ENCODE measurements at regions not wholly inside any gene's neighbourhood (a gene's known extent, or its start where the extent isn't known, plus 50 kb on each side); places are given as distances from the start of the nearest gene placed in this dataset.

DNA sequence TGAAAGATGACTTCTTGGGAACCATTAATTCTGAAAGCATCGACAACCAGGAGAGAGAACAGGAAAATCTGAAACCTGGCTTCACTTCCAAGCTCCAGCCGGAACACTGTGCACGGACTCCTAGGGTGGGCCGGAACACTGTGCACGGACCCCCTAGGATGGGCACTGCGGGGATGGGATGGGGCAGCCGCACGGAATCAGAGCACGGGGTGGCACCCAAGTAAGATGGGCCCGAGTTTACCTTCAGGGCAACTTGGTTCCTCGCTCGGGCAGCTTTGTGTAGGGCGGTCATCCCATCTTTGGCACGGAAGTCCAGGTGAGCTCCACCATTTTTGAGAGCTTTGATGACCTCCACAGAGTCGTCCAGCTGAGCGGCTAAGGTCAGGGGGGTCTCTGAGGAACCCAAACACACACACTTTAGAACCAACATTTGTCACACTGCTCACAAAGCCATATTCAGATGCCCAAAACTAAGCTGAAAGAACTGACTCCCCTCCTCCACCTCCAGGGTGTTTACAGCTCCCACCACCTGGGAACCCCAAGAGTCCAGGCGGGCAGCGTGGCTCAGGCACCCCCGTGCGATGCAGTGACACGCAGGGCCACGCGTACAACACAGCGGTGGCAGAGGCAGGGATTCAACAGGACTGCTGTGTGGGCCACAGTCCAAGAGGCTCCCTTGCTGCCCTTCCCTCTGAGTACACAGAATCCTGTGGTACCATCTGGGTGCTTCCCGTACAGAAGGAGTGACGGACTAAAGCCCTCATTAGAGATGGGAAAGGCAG is 157.9 kb downstream of the SHANK2 start:
- TF ChIP-seq, protein P1, sequence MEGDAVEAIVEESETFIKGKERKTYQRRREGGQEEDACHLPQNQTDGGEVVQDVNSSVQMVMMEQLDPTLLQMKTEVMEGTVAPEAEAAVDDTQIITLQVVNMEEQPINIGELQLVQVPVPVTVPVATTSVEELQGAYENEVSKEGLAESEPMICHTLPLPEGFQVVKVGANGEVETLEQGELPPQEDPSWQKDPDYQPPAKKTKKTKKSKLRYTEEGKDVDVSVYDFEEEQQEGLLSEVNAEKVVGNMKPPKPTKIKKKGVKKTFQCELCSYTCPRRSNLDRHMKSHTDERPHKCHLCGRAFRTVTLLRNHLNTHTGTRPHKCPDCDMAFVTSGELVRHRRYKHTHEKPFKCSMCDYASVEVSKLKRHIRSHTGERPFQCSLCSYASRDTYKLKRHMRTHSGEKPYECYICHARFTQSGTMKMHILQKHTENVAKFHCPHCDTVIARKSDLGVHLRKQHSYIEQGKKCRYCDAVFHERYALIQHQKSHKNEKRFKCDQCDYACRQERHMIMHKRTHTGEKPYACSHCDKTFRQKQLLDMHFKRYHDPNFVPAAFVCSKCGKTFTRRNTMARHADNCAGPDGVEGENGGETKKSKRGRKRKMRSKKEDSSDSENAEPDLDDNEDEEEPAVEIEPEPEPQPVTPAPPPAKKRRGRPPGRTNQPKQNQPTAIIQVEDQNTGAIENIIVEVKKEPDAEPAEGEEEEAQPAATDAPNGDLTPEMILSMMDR (IDR thresholded peaks at IDR 0.05; ENCODE audit: insufficient read depth, low read depth, low read length): no peak
- TF ChIP-seq EZH2 (IDR thresholded peaks at IDR 0.05; ENCODE audit: insufficient read depth, low read length): no peak
